ENCODE measurements at regions not wholly inside any gene's neighbourhood (a gene's known extent, or its start where the extent isn't known, plus 50 kb on each side); places are given as distances from the start of the nearest gene placed in this dataset.

- no peak for DNase-seq
Observed at GRCh38 chr3:189118896-189119295, 52.9 kb upstream of the TPRG1 start.

- no peak for DNase-seq
Observed at GRCh38 chr3:189119950-189120349, 51.8 kb upstream of the TPRG1 start.

GRCh38 chr3:189121092-189121491 lies 50.7 kb upstream of the TPRG1 start:
- DNase-seq, result no peak

All from SHP77 (cell line).